Spleen (tissue), 11 donors: ENCODE measurements at regions not wholly inside any gene's neighbourhood (a gene's known extent, or its start where the extent isn't known, plus 50 kb on each side); places are given as distances from the start of the nearest gene placed in this dataset.
A peak's percentile ranks its signal among the peaks of the same experiment; 100 is the strongest.
"Not testable (repeated sequence)": the region's sequence is repeated elsewhere in the genome, so short reads cannot be mapped to it uniquely, and the experiment has no call there.

Source experiments
- DNase-seq: peaks from one replicate; pipeline ENCODE4 v3.0.0-alpha.2; 2020
- H3K27ac ChIP-seq, 8 donors: fragments of 200-600 bp; sonication (generic) in 7 of 8; 1 replicate in 4 of 8; 2 replicates in 4 of 8; pipeline versions ENCODE4 v1.5.0 to v1.8.0; 2016 to 2021; ENCODE audit warnings: inconsistent platforms in 4 of 8, mild to moderate bottlenecking in 4 of 8, moderate library complexity in 1 of 8
- H3K27me3 ChIP-seq, 7 donors: fragments of 200-600 bp; sonication (generic) in 6 of 7; replicated peaks in 1 of 7; 1 replicate in 4 of 7; 2 replicates in 3 of 7; pipeline versions ENCODE4 v1.5.0 to v1.8.0; 2016 to 2021; ENCODE audit warnings: inconsistent platforms in 3 of 7, mild to moderate bottlenecking in 1 of 7
- H3K36me3 ChIP-seq, 6 donors: fragments of 200-600 bp; sonication (generic) in 5 of 6; 1 replicate in 4 of 6; 2 replicates in 2 of 6; pipeline versions ENCODE4 v1.5.0 to v1.8.0; 2016 to 2021; ENCODE audit warnings: inconsistent platforms in 2 of 6
- H3K4me1 ChIP-seq, 6 donors: fragments of 200-600 bp; sonication (generic) in 5 of 6; 1 replicate in 3 of 6; 2 replicates in 3 of 6; pipeline versions ENCODE4 v1.5.0 to v1.8.0; 2016 to 2021; ENCODE audit warnings: inconsistent platforms in 3 of 6
- H3K4me3 ChIP-seq, 8 donors: fragments of 200-600 bp; sonication (generic) in 7 of 8; 1 replicate in 4 of 8; 2 replicates in 4 of 8; pipeline versions ENCODE4 v1.5.0 to v1.8.0; 2016 to 2021; ENCODE audit warnings: inconsistent platforms in 4 of 8, mild to moderate bottlenecking in 4 of 8, moderate library complexity in 2 of 8
- H3K9me3 ChIP-seq, 8 donors: fragments of 200-600 bp; sonication (generic) in 7 of 8; 1 replicate in 4 of 8; 2 replicates in 4 of 8; pipeline versions ENCODE4 v1.5.0 to v1.8.0; 2016 to 2021; ENCODE audit warnings: inconsistent platforms in 4 of 8
- CTCF ChIP-seq, 11 experiments: fragments of 200-600 bp in 7 of 11; fragments of 450-650 bp in 4 of 11; sonication (generic) in 4 of 11; IDR thresholded peaks in 8 of 11; conservative IDR thresholded peaks in 3 of 11; 1 replicate in 7 of 11; 2 replicates in 4 of 11; pipeline versions ENCODE4 v1.4.0 to v1.8.0; 2016 to 2021; ENCODE audit warnings: antibody characterized with exemption in 11 of 11, inconsistent platforms in 4 of 11, mild to moderate bottlenecking in 1 of 11
- POLR2A ChIP-seq, 3 donors: fragments of 450-650 bp; IDR thresholded peaks; one replicate each; pipeline ENCODE4 v1.5.1; 2017; ENCODE audit warnings: antibody characterized with exemption in 3 of 3, mild to moderate bottlenecking in 1 of 3
- POLR2AphosphoS5 ChIP-seq, 3 donors: sonication (generic); formaldehyde crosslinking; IDR thresholded peaks; one replicate each; pipeline ENCODE4 v1.5.1; 2017; ENCODE audit warnings: antibody characterized with exemption in 3 of 3
- WGBS, 5 donors: extraction: QIAGEN DNeasy Blood & Tissue Kit in 3 of 5; methylation state at CpG; one replicate each; pipeline versions ENCODE4 v1.1.5 to v1.1.7; 2013 to 2018; 5-methylcytosine and 5-hydroxymethylcytosine counted together
- intact Hi-C: fragments of 100-400 bp; cut with DNase I; formaldehyde crosslinking; loops from one replicate; pipeline ENCODE4 v1.15.0; 2023; ENCODE audit warnings: low total_unique reads
- donor health status: healthy with polysubstance abuse.
- donor health status: DM: no; HTN: no; CAD: no; lungs with moderate emphysema.
- donor health status: DM: no; HTN: no; CAD: no.
- donor health status: Bipolar disorder and iron deficiency.
- donor health status: healthy.
- donor health status: DM: no; HTN: no; CAD: no.
- donor health status: DM: yes; HTN: yes; CAD: no.

- Histone ChIP-seq H3K9me3 (no peaks in the 10 kb centered on the region), H3K4me1 (no peaks in the 10 kb centered on the region), H3K27me3 (peaks cover 0 to under 1% (median 0%) of the 10 kb centered on the region in 7 donors), H3K36me3 (no peaks in the 10 kb centered on the region), H3K4me3 (no peak overlapping the region), H3K27ac (no peak overlapping the region)
- intact Hi-C loops, result no loop called here
- DNase-seq, result no peak
- WGBS, 5 donors, result 42 to 65% (median 52%) methylated on average over 7 of the region's 7 CpGs
- peak in 8 of 11 experiments; percentile 37 to 65 (median 46) for TF ChIP-seq CTCF (IDR thresholded peaks at IDR 0.05 in 8 of 11, conservative IDR thresholded peaks at IDR 0.05 in 3 of 11)
- TF ChIP-seq POLR2AphosphoS5 (IDR thresholded peaks at IDR 0.05), result no peak
These were observed 227.7 kb downstream of the RPIA start for GRCh38 chr2:88919087-88919738.

- H3K36me3 ChIP-seq, H3K9me3 ChIP-seq, H3K27me3 ChIP-seq, DNase-seq, H3K4me1 ChIP-seq, intact Hi-C loops, H3K4me3 ChIP-seq, H3K27ac ChIP-seq: not testable (repeated sequence)
- WGBS, 5 donors, result 89 to 95% (median 93%) methylated on average over 15 to 31 of the region's 31 CpGs
These were observed 228.9 kb downstream of the RPIA start for GRCh38 chr2:88920399-88920798.

- TF ChIP-seq POLR2AphosphoS5 (IDR thresholded peaks at IDR 0.05) (no peak), POLR2A (IDR thresholded peaks at IDR 0.05) (no peak), CTCF (IDR thresholded peaks at IDR 0.05 in 8 of 11, conservative IDR thresholded peaks at IDR 0.05 in 3 of 11) (no peak)
- no peak overlapping the region for H3K27ac ChIP-seq
- no peak overlapping the region for H3K4me3 ChIP-seq
- no peak for DNase-seq
- intact Hi-C loops, result no loop called here
- H3K4me1 ChIP-seq, result no peaks in the 10 kb centered on the region
- 94 to 100% (median 98%) methylated on average over 1 of the region's 1 CpG for WGBS, 5 donors
- H3K36me3 ChIP-seq, result no peaks in the 10 kb centered on the region
- H3K9me3 ChIP-seq, result no peaks in the 10 kb centered on the region
- no peaks in the 10 kb centered on the region for H3K27me3 ChIP-seq
These were observed 233.1 kb downstream of the RPIA start for GRCh38 chr2:88924533-88924932.

GRCh38 chr2:88925770-88926462 is 234.4 kb downstream of the RPIA start:
- no peaks in the 10 kb centered on the region for H3K4me1 ChIP-seq
- DNase-seq, result no peak
- no peak for TF ChIP-seq POLR2A (IDR thresholded peaks at IDR 0.05)
- TF ChIP-seq CTCF (IDR thresholded peaks at IDR 0.05 in 8 of 11, conservative IDR thresholded peaks at IDR 0.05 in 3 of 11), result no peak
- TF ChIP-seq POLR2AphosphoS5 (IDR thresholded peaks at IDR 0.05), result no peak
- no peaks in the 10 kb centered on the region for H3K27me3 ChIP-seq
- H3K9me3 ChIP-seq, result no peaks in the 10 kb centered on the region
- no peaks in the 10 kb centered on the region for H3K36me3 ChIP-seq
- 86 to 96% (median 93%) methylated on average over 19 of the region's 19 CpGs for WGBS, 5 donors
- intact Hi-C loops, result no loop called here
- no peak overlapping the region for H3K4me3 ChIP-seq
- no peak overlapping the region for H3K27ac ChIP-seq
